Type B pancreatic cell (in vitro differentiated cells): ENCODE measurements at regions not wholly inside any gene's neighbourhood (a gene's known extent, or its start where the extent isn't known, plus 50 kb on each side); places are given as distances from the start of the nearest gene placed in this dataset.

ENCODE experiments used
- DNase-seq: peaks from one replicate; pipeline ENCODE4 v3.0.0; 2021; ENCODE audit warnings: mixed read lengths; ENCODE audit not compliant: unreplicated experiment; ENCODE audit errors: extremely low spot score
- H3K27ac Mint-ChIP-seq: 2 replicates; pipeline ENCODE4 v1.8.0; 2021; ENCODE audit warnings: mild to moderate bottlenecking, mixed read lengths
- H3K27me3 Mint-ChIP-seq: 2 replicates; pipeline ENCODE4 v1.8.0; 2021; ENCODE audit warnings: mixed read lengths
- H3K36me3 Mint-ChIP-seq: 2 replicates; pipeline ENCODE4 v1.8.0; 2021; ENCODE audit warnings: mixed read lengths
- H3K4me1 Mint-ChIP-seq: one replicate; pipeline ENCODE4 v1.8.0; 2021; ENCODE audit warnings: mixed read lengths; ENCODE audit not compliant: unreplicated experiment
- H3K4me3 Mint-ChIP-seq: 2 replicates; pipeline ENCODE4 v1.8.0; 2021; ENCODE audit warnings: mild to moderate bottlenecking, mixed read lengths
- H3K9me3 Mint-ChIP-seq: 2 replicates; pipeline ENCODE4 v1.8.0; 2021; ENCODE audit warnings: mixed read lengths
- CTCF ChIP-seq: fragments of 200-600 bp; sonication (generic); conservative IDR thresholded peaks from 2 replicates; pipeline ENCODE4 v1.5.0; 2021; ENCODE audit warnings: antibody characterized with exemption, mild to moderate bottlenecking

DNA sequence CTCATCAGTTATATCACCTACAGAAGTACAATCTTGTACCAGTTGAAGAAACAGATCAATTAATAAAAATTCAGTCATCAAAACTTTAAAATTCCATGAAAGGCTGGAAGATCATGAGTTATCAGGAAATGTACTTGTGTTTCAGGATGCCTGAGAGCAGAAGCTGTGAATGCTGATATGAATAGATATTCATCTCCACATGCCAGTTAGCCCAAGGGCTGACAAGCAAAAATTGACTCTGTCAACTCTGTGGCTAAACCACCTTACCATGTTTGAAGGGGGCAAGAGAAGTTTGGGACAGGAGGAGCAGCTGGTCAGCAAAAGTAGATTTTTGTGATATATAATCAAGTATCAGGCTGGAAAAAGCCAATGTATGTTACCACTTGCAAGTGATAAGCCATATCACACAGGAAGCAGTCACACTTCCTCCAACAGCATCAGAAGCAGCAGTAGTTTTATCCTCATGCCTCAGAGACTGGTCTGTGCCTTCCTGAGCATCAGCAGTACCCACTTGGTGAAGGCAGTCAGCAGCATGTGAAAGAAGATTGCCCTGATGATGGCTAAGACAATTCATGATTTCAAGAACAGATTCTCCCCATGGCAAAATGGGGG is 328.2 kb upstream of the CNTNAP5 start:
- H3K4me1 Mint-ChIP-seq, result peaks cover 7% of the 10 kb centered on the region
- peaks cover 2% of the 10 kb centered on the region for H3K9me3 Mint-ChIP-seq
- no peak for TF ChIP-seq CTCF
- H3K4me3 Mint-ChIP-seq, result no peak overlapping the region
- no peaks in the 10 kb centered on the region for H3K27me3 Mint-ChIP-seq
- no peak overlapping the region for H3K27ac Mint-ChIP-seq
- no peak for DNase-seq
- no peaks in the 10 kb centered on the region for H3K36me3 Mint-ChIP-seq

GRCh38 chr2:123715467-123715982 is 309.6 kb upstream of the CNTNAP5 start:
- Mint-ChIP-seq H3K9me3 (no peaks in the 10 kb centered on the region), H3K4me3 (no peak overlapping the region), H3K4me1 (no peaks in the 10 kb centered on the region), H3K27me3 (peaks cover 13% of the 10 kb centered on the region), H3K36me3 (no peaks in the 10 kb centered on the region), H3K27ac (no peak overlapping the region)
- no peak for TF ChIP-seq CTCF
- no peak for DNase-seq

GRCh38 chr2:123717636-123718334 is 307.3 kb upstream of the CNTNAP5 start:
- Mint-ChIP-seq H3K4me3 (no peak overlapping the region), H3K4me1 (no peaks in the 10 kb centered on the region), H3K27ac (no peak overlapping the region)

GRCh38 chr2:123720760-123721159 is 304.3 kb upstream of the CNTNAP5 start:
- H3K9me3 Mint-ChIP-seq, result peaks cover 4% of the 10 kb centered on the region
- no peak overlapping the region for H3K4me3 Mint-ChIP-seq
- TF ChIP-seq CTCF, result no peak
- DNase-seq, result no peak
- H3K36me3 Mint-ChIP-seq, result no peaks in the 10 kb centered on the region
- no peak overlapping the region for H3K27ac Mint-ChIP-seq
- H3K27me3 Mint-ChIP-seq, result peaks cover 10% of the 10 kb centered on the region
- no peaks in the 10 kb centered on the region for H3K4me1 Mint-ChIP-seq

More at GRCh38 chr2:123717636-123718334, 307.3 kb upstream of the CNTNAP5 start:
- H3K9me3 Mint-ChIP-seq, result peaks cover 4% of the 10 kb centered on the region
- H3K27me3 Mint-ChIP-seq, result peaks cover 13% of the 10 kb centered on the region
- no peak for DNase-seq
- H3K36me3 Mint-ChIP-seq, result no peaks in the 10 kb centered on the region
- no peak for TF ChIP-seq CTCF

- no peak for DNase-seq
- Mint-ChIP-seq H3K36me3 (no peaks in the 10 kb centered on the region), H3K4me3 (no peak overlapping the region), H3K4me1 (no peaks in the 10 kb centered on the region), H3K27ac (no peak overlapping the region), H3K9me3 (peaks cover 4% of the 10 kb centered on the region), H3K27me3 (peaks cover 13% of the 10 kb centered on the region)
- TF ChIP-seq CTCF, result no peak
Observed at GRCh38 chr2:123723706-123724105, 301.4 kb upstream of the CNTNAP5 start.
